ENCODE measurements at regions not wholly inside any gene's neighbourhood (a gene's known extent, or its start where the extent isn't known, plus 50 kb on each side); places are given as distances from the start of the nearest gene placed in this dataset.

- DNase-seq (ENCODE audit: low read depth in 4 of 4, low spot score in 3 of 4): no peak
Measured at GRCh38 chr6:759729-760128, 66.8 kb upstream of the EXOC2 start.

GRCh38 chr6:756224-756623 is 63.3 kb upstream of the EXOC2 start:
- no peak for DNase-seq (ENCODE audit: low read depth in 4 of 4, low spot score in 3 of 4)

- DNase-seq (ENCODE audit: low read depth in 4 of 4, low spot score in 3 of 4): no peak
Measured at GRCh38 chr6:754202-754601, 61.3 kb upstream of the EXOC2 start.

- no peak for DNase-seq (ENCODE audit: low read depth in 4 of 4, low spot score in 3 of 4)
Measured at GRCh38 chr6:753486-753885, 60.5 kb upstream of the EXOC2 start.

- DNase-seq (ENCODE audit: low read depth in 4 of 4, low spot score in 3 of 4): no peak
Measured at GRCh38 chr6:752438-752837, 59.5 kb upstream of the EXOC2 start.

- DNase-seq (ENCODE audit: low read depth in 4 of 4, low spot score in 3 of 4): no peak
Measured at GRCh38 chr6:751765-752164, 58.8 kb upstream of the EXOC2 start.

- no peak for DNase-seq (ENCODE audit: low read depth in 4 of 4, low spot score in 3 of 4)
Measured at GRCh38 chr6:747921-748320, 55.0 kb upstream of the EXOC2 start.

GRCh38 chr6:747028-747427 is 54.1 kb upstream of the EXOC2 start:
- DNase-seq (ENCODE audit: low read depth in 4 of 4, low spot score in 3 of 4): no peak

GRCh38 chr6:744666-745353 is 51.9 kb upstream of the EXOC2 start:
- no peak for DNase-seq (ENCODE audit: low read depth in 4 of 4, low spot score in 3 of 4)

- no peak for DNase-seq (ENCODE audit: low read depth in 4 of 4, low spot score in 3 of 4)
Measured at GRCh38 chr6:743320-744096, 50.6 kb upstream of the EXOC2 start.

Measured in left renal pelvis (tissue), 4 donors.